Upper lobe of right lung (tissue), 1 donor: ENCODE measurements at regions not wholly inside any gene's neighbourhood (a gene's known extent, or its start where the extent isn't known, plus 50 kb on each side); places are given as distances from the start of the nearest gene placed in this dataset.

Experiments used
- ATAC-seq: fragments of 200-7000 bp; cut with Tn5 transposase; one replicate; pipeline ENCODE4 v1.9.1; 2020; ENCODE audit warnings: mild to moderate bottlenecking, moderate library complexity
- DNase-seq: peaks from one replicate; pipeline ENCODE4 v3.0.0-alpha.2; 2020
- H3K27ac ChIP-seq: fragments of 200-600 bp; one replicate; pipeline ENCODE4 v1.8.0; 2022
- H3K27me3 ChIP-seq: fragments of 200-600 bp; one replicate; pipeline ENCODE4 v1.8.0; 2022; ENCODE audit warnings: mild to moderate bottlenecking
- H3K36me3 ChIP-seq: fragments of 200-600 bp; one replicate; pipeline ENCODE4 v1.8.0; 2022
- H3K4me1 ChIP-seq: fragments of 200-600 bp; one replicate; pipeline ENCODE4 v1.8.0; 2022
- H3K4me3 ChIP-seq: fragments of 200-600 bp; one replicate; pipeline ENCODE4 v1.8.0; 2022; ENCODE audit warnings: mild to moderate bottlenecking
- H3K9me3 ChIP-seq: fragments of 200-600 bp; one replicate; pipeline ENCODE4 v1.8.0; 2022
- intact Hi-C: fragments of 100-400 bp; cut with DNase I; formaldehyde crosslinking; loops from one replicate; pipeline ENCODE4 v1.11.0; 2022
- TF ChIP-seq, protein P1 (sequence below): fragments of 200-600 bp; IDR thresholded peaks from one replicate; pipeline ENCODE4 v1.8.0; 2022; ENCODE audit warnings: antibody characterized with exemption
- donor health status: DM: no; HTN: yes; CAD: no; lungs with severe emphysema.

GRCh38 chr6:100959280-100959679 lies 78.2 kb upstream of the ASCC3 start:
- no peaks in the 10 kb centered on the region for H3K4me1 ChIP-seq
- H3K27ac ChIP-seq: no peak overlapping the region
- DNase-seq (no peak), ATAC-seq (no peak)
- H3K4me3 ChIP-seq: no peak overlapping the region
- H3K36me3 ChIP-seq: no peaks in the 10 kb centered on the region
- TF ChIP-seq, protein P1, sequence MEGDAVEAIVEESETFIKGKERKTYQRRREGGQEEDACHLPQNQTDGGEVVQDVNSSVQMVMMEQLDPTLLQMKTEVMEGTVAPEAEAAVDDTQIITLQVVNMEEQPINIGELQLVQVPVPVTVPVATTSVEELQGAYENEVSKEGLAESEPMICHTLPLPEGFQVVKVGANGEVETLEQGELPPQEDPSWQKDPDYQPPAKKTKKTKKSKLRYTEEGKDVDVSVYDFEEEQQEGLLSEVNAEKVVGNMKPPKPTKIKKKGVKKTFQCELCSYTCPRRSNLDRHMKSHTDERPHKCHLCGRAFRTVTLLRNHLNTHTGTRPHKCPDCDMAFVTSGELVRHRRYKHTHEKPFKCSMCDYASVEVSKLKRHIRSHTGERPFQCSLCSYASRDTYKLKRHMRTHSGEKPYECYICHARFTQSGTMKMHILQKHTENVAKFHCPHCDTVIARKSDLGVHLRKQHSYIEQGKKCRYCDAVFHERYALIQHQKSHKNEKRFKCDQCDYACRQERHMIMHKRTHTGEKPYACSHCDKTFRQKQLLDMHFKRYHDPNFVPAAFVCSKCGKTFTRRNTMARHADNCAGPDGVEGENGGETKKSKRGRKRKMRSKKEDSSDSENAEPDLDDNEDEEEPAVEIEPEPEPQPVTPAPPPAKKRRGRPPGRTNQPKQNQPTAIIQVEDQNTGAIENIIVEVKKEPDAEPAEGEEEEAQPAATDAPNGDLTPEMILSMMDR: no peak
- no peaks in the 10 kb centered on the region for H3K27me3 ChIP-seq
- H3K9me3 ChIP-seq: no peaks in the 10 kb centered on the region
- intact Hi-C loops: no loop called here

- Histone ChIP-seq H3K4me3 (no peak overlapping the region), H3K36me3 (no peaks in the 10 kb centered on the region), H3K4me1 (no peaks in the 10 kb centered on the region), H3K27me3 (no peaks in the 10 kb centered on the region), H3K27ac (no peak overlapping the region), H3K9me3 (no peaks in the 10 kb centered on the region)
- ATAC-seq (no peak), DNase-seq (no peak)
- intact Hi-C loops: no loop called here
- TF ChIP-seq, protein P1: no peak
These were observed 81.3 kb upstream of the ASCC3 start for GRCh38 chr6:100962466-100962865.

- H3K36me3 ChIP-seq: no peaks in the 10 kb centered on the region
- no peaks in the 10 kb centered on the region for H3K4me1 ChIP-seq
- no peak overlapping the region for H3K27ac ChIP-seq
- ATAC-seq (no peak), DNase-seq (no peak)
- H3K9me3 ChIP-seq: no peaks in the 10 kb centered on the region
- no peaks in the 10 kb centered on the region for H3K27me3 ChIP-seq
- H3K4me3 ChIP-seq: no peak overlapping the region
- intact Hi-C loops: no loop called here
- TF ChIP-seq, protein P1: no peak
These were observed 83.9 kb upstream of the ASCC3 start for GRCh38 chr6:100965067-100965466.

DNA sequence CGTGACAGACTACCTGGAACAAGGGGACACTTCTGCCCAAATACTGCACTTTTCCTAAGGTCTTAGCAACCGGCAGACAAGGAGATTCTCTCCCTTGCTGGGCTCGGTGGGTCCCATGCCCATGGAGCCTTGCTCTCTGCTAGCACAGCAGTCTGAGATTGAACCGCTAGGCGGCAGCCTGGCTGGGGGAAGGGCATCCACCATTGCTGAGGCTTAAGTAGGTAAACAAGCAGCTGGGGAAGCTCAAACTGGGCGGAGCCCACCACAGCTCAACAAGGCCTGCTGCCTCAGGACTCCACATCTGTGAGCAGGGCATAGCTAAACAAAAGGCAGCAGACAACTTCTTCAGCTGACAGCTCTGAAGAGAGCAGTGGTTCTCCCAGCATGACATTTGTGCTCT lies 87.8 kb upstream of the ASCC3 start:
- intact Hi-C loops: no loop called here
- H3K9me3 ChIP-seq: no peaks in the 10 kb centered on the region
- H3K4me3 ChIP-seq: no peak overlapping the region
- no peaks in the 10 kb centered on the region for H3K4me1 ChIP-seq
- no peak overlapping the region for H3K27ac ChIP-seq
- ATAC-seq (no peak), DNase-seq (no peak)
- no peaks in the 10 kb centered on the region for H3K36me3 ChIP-seq
- no peaks in the 10 kb centered on the region for H3K27me3 ChIP-seq
- TF ChIP-seq, protein P1: no peak

- Histone ChIP-seq H3K4me1 (no peaks in the 10 kb centered on the region), H3K4me3 (no peak overlapping the region), H3K36me3 (no peaks in the 10 kb centered on the region), H3K9me3 (no peaks in the 10 kb centered on the region), H3K27ac (no peak overlapping the region), H3K27me3 (no peaks in the 10 kb centered on the region)
- TF ChIP-seq, protein P1: no peak
- DNase-seq: no peak
- no peak for ATAC-seq
- intact Hi-C loops: no loop called here
These were observed 98.1 kb upstream of the ASCC3 start for GRCh38 chr6:100979267-100979666.

- Histone ChIP-seq H3K27ac (no peak overlapping the region), H3K27me3 (no peaks in the 10 kb centered on the region), H3K36me3 (no peaks in the 10 kb centered on the region), H3K9me3 (no peaks in the 10 kb centered on the region), H3K4me3 (no peak overlapping the region), H3K4me1 (no peaks in the 10 kb centered on the region)
- intact Hi-C loops: no loop called here
- TF ChIP-seq, protein P1: no peak
- DNase-seq (no peak), ATAC-seq (no peak)
These were observed 99.8 kb upstream of the ASCC3 start for GRCh38 chr6:100980949-100981348.
